Ishikawa (cell line): ENCODE measurements at regions not wholly inside any gene's neighbourhood (a gene's known extent, or its start where the extent isn't known, plus 50 kb on each side); places are given as distances from the start of the nearest gene placed in this dataset.

Experiments used
- CEBPB ChIP-seq: IDR thresholded peaks from 2 replicates; pipeline ENCODE4 v1.6.1; 2012
- CREB1 ChIP-seq: IDR thresholded peaks from 2 replicates; pipeline ENCODE4 v1.6.1; 2012; ENCODE audit warnings: low read depth
- EGR1 ChIP-seq: IDR thresholded peaks from 2 replicates; pipeline ENCODE4 v1.6.1; 2012
- EP300 ChIP-seq: IDR thresholded peaks from 2 replicates; pipeline ENCODE4 v1.6.1; 2012; ENCODE audit warnings: borderline replicate concordance
- FOXM1 ChIP-seq: IDR thresholded peaks from 2 replicates; pipeline ENCODE4 v1.6.1; 2012; ENCODE audit warnings: low read depth, borderline replicate concordance
- NFIC ChIP-seq: IDR thresholded peaks from 2 replicates; pipeline ENCODE4 v1.6.1; 2012
- RAD21 ChIP-seq: IDR thresholded peaks from 2 replicates; pipeline ENCODE4 v1.6.1; 2012; ENCODE audit warnings: low read depth
- REST ChIP-seq: IDR thresholded peaks from 2 replicates; pipeline ENCODE4 v1.6.1; 2012; ENCODE audit warnings: low read depth, mild to moderate bottlenecking
- TAF1 ChIP-seq: IDR thresholded peaks from 2 replicates; pipeline ENCODE4 v1.6.1; 2012; ENCODE audit warnings: low read depth, mild to moderate bottlenecking
- TCF12 ChIP-seq: IDR thresholded peaks from 2 replicates; pipeline ENCODE4 v1.6.1; 2012; ENCODE audit warnings: low read depth
- TEAD4 ChIP-seq: IDR thresholded peaks from 2 replicates; pipeline ENCODE4 v1.6.1; 2012
- YY1 ChIP-seq: IDR thresholded peaks from 2 replicates; pipeline ENCODE4 v1.6.1; 2012; ENCODE audit warnings: low read depth
- ZBTB7A ChIP-seq: IDR thresholded peaks from 2 replicates; pipeline ENCODE4 v1.6.1; 2012; ENCODE audit warnings: low read depth
- TF ChIP-seq, protein P1 (sequence below): IDR thresholded peaks from 2 replicates; pipeline ENCODE4 v1.6.1; 2012
- TF ChIP-seq, protein P2 (sequence below): IDR thresholded peaks from 2 replicates; pipeline ENCODE4 v1.6.1; 2012

GRCh38 chr2:18336975-18337374 lies 223.5 kb downstream of the RDH14 start:
- no peak for TF ChIP-seq CEBPB
- no peak for TF ChIP-seq TEAD4
- TF ChIP-seq TCF12 = no peak
- TF ChIP-seq CREB1 = no peak
- no peak for TF ChIP-seq TAF1

GRCh38 chr2:18332477-18332876 lies 228.0 kb downstream of the RDH14 start:
- TF ChIP-seq, protein P1, sequence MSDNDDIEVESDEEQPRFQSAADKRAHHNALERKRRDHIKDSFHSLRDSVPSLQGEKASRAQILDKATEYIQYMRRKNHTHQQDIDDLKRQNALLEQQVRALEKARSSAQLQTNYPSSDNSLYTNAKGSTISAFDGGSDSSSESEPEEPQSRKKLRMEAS = no peak
- TF ChIP-seq REST (no peak), TAF1 (no peak), CREB1 (no peak), EGR1 (no peak), RAD21 (no peak), NFIC (no peak)

GRCh38 chr2:18325118-18325517 lies 235.3 kb downstream of the RDH14 start:
- TF ChIP-seq RAD21 = no peak
- TF ChIP-seq TEAD4 = no peak
- TF ChIP-seq CREB1 = no peak
- no peak for TF ChIP-seq ZBTB7A
- no peak for TF ChIP-seq REST
- TF ChIP-seq, protein P2, sequence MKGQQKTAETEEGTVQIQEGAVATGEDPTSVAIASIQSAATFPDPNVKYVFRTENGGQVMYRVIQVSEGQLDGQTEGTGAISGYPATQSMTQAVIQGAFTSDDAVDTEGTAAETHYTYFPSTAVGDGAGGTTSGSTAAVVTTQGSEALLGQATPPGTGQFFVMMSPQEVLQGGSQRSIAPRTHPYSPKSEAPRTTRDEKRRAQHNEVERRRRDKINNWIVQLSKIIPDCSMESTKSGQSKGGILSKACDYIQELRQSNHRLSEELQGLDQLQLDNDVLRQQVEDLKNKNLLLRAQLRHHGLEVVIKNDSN = no peak
- TF ChIP-seq YY1 = no peak
- no peak for TF ChIP-seq FOXM1
- TF ChIP-seq, protein P1 = no peak

DNA sequence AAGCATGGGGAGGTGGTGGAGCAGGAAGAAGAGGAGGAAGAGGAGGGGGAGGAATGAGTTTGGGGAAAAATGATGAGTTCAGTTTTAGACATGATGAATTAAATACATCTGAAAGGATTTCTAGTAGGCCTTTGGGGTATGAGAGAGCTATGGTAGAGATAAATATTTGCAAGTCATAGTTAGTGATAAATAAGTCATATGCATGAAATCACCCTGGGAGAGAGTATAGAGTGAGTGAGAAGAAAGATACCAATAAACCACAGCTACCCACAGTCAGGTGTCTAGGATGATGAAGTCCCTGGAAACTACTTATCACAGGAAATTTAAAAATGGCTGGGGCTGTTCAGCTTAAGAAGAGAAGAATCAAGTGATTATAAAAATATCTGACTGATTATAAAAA lies 240.5 kb downstream of the RDH14 start:
- TF ChIP-seq CREB1 (no peak), REST (no peak), EP300 (no peak), ZBTB7A (no peak), CEBPB (no peak), FOXM1 (no peak), NFIC (no peak)
- TF ChIP-seq, protein P2 = no peak

DNA sequence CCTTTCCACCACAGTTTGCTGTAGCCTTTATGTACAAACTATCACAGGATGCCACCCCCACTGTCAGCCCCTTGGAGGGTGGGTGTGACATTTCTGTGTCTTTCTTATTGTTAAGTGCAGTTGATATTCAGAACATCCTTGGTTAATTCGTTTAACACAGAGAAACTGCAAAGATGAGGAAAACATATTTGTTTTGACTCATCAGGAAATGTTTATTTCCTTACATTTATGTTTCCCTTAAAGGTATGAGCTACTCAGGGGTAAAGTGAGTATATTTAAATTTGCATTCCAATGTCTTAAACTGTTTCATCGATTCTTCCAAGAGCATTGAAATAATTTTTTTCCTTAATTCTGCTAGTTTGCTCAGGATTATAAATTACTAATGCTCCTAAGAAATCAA lies 243.4 kb downstream of the RDH14 start:
- TF ChIP-seq ZBTB7A = no peak
- no peak for TF ChIP-seq REST
- TF ChIP-seq CREB1 = no peak
- TF ChIP-seq TEAD4 = no peak
- no peak for TF ChIP-seq NFIC
- no peak for TF ChIP-seq CEBPB
- TF ChIP-seq, protein P2 = no peak
- TF ChIP-seq TAF1 = no peak
